GM11168 (cell line): ENCODE measurements at regions not wholly inside any gene's neighbourhood (a gene's known extent, or its start where the extent isn't known, plus 50 kb on each side); places are given as distances from the start of the nearest gene placed in this dataset.

Experiments
- in situ Hi-C: fragments of 300-500 bp; cut with MboI; formaldehyde crosslinking; loops from one replicate; pipeline ENCODE4 v1.12.0; 2022; ENCODE audit warnings: low sequenced_read_pairs; ENCODE audit not compliant: unreplicated experiment

DNA sequence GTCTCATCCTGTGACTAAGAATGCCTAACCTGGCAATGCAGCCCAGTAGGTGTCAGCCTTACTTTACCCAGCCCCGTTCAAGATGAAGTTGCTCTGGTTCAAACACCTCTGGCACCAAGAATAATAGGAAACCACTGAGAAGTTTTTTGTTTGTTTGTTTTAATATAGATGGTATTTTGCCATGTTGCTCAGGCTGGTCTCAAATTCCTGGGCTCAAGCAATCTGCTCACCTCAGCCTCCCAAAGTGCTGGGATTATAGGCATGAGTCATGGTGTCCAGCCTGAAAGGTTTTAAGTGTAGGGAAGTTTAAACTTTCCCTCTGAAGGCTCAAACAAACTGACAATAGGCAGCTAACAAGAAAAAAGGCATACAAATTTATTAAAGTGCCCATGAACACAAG lies 51.2 kb upstream of the ABCC4 start:
- in situ Hi-C loops: no loop called here

DNA sequence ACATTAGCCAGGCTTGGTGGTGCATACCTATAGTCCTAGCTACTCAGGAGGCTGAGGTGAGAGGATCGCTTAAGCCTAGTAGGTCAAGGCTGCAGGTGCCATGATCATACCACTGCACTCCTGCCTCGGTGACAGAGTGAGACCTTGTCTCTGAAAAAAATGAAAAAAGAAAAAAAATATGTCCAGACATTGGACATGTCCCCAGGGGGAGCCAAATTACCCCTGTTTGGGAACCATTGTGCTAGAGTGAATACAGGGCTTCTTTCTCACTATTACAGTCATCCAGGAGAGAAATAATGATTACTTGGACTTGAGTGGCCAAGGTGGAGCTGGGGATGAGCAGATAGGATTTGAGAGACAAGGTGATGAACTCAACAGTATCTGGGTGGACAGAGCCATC lies 52.9 kb upstream of the ABCC4 start:
- in situ Hi-C loops: no loop called here

DNA sequence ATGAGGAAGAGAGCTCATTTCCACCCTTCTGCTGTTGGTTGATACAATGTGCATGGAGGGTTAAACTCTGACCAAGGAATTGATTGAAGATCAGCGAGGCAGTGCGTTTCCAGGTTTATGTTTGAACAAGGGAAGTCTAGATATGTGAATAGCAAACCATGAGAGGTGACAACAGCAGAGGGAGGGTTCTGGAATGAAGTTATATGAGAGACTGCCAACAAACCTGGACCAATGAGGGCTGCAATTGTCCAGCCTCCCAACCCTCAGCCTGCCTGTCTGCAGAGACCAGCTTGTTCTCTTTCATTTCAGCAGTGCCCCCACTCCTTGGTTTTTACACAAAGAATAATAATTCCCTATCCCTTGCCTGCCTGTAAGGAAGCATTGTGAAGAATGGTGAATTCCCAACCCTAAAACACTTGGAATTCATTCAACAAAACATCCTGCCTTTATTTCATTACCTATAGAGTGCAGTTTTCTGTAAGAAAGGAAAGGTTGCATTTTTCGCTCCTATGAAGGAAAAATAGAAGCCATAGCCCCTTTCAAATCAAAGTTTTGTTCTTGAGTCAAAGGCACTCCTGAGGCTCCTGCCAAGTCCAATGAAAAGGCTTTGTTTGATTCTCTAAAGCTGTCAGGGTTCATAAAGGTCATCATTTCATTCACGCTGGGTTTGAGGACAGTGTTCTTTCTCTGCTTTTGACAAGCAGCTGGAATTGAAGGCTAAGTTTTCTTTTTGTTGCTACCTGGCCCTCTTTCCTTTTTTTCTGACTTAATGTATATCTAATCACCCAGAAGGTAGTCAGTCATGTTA lies 53.6 kb upstream of the ABCC4 start:
- in situ Hi-C loops: no loop called here

DNA sequence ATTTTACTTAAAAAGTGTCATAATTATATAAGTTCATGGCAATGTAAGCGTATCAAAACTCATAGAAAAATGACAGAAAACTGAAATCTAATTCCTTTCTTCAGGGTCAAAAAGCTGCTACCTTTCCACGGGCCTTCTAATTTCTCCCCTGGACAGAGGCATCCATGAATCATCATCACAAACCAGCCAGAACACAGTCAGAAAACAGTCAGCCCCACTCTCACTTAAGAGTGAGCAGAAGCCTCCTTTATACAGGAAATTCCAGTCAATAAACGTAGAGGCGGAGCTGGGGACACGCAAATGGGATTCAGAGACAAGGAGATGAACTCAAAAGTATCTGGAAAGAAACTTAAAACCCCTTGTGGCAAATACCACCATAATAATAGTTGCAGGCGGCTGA lies 54.2 kb upstream of the ABCC4 start:
- in situ Hi-C loops: no loop called here

DNA sequence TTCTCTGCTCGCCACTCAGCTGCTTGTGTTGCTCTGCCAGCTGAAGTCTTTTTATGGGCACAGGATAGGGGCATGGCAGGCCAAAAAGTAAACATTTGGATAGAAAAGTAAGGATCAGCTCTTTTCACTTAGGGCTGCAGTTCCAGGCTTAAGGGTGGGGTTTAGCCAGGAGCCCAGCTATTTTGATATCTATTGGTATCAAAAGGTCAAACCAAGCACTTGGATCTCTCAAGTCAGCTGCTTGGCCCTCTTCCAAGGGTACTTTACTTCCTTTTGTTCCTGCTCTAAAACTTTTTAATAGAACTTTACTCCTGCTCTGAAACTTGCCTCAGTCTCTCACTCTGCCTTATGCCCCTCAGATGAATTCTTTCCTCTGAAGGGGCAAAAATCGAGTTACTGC lies 55.7 kb upstream of the ABCC4 start:
- in situ Hi-C loops: no loop called here

DNA sequence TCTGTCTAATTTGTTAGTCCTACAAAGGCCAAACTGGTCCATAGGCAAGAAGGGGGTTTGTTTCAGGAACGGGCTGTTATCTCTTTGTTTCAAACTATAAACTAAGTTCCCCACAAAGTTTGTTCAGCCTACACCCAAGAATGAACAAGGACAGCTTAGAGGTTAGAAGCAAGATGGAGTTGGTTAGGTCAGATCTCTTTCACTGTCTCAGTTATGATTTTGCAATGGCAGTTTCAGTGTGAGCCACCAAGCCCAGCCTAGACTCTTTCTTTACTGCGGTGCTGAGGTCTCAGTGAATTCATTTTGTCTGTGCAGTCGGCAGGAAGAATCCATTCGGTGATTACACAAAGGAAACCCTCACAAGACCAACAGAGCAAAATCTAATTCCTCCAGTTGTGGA lies 56.6 kb upstream of the ABCC4 start:
- in situ Hi-C loops: no loop called here

DNA sequence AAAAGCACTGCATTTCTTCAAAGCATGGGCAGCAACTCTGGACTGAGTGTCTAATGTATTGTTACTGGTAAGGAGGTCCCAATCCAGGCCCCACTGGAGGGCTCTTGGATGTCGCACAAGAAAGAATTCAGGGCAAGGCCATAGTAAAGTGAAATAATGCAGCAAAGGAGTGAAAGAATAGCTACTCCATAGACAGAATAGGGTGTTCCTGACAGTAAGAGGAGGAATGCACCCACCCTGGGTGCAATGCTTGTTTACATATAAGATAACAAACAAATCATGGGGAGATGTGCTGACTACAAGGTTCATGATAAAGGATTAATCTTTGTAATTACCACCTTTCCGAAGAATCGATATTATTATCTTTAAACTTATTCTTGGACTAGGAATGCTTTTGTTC lies 58.8 kb upstream of the ABCC4 start:
- in situ Hi-C loops: no loop called here

DNA sequence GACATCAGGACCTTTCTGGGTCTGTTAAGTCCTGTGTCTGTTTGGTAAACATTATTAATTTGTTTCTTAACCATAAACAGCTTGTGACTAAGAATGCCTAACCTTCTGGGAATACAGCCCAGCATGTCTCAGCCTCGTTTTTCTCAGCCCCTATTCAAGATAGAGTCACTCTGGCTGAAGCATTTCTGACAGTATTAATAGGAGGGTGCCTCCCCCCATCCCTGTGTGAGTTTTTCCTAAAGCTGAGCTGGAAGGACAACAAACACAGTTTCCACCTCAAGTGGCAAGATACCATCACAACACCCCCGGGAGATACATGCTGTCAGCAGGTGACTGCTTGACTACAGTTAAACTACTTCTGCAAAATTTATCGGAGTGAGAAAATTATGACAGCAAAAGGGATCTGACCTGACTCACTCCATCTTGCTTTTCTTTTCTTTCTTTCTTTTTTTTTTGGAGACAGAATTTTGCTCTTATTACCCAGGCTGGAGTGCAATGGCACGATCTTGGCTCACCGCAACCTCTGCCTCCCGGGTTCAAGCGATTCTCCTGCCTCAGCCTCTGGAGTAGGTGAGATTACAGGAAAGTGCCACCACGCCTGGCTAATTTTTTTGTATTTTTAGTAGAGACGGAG lies 59.3 kb upstream of the ABCC4 start:
- in situ Hi-C loops: no loop called here

DNA sequence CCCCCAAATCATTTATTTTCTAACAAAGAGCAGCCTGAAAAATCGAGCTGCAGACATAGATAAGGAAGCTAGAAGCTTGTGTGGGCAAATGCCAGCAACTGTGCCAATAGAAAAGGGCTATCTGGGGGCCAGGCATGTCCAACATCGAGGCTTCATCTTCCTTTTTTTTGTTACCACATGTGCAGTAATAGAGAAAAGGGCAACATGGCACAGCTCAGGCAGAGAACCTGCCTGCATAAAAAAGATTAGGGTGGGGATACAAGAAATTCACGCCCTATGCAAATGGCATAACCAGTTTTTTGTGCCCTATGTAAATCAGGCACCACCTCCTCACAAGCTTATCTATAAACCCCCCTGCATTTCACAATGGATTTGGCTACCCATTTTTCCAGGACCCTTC lies 60.4 kb upstream of the ABCC4 start:
- in situ Hi-C loops: no loop called here

DNA sequence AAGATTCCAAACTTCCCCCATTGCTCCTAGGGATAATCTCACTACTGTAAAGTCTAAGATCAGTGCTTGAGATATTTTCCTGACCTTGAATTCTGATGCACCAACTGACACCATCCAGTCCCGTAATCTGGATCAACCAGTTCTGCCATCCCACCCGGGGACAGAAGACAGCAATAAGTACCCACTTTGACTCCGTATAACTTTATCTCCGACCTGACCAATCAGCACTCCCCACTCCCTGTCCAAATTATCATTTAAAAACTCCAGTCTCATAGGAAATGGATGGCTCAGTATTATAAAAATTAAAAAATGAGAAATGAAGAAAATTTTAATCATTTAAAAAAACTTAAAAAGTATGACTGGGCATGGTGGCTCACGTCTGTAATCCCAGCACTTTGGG lies 61.4 kb upstream of the ABCC4 start:
- in situ Hi-C loops: no loop called here

DNA sequence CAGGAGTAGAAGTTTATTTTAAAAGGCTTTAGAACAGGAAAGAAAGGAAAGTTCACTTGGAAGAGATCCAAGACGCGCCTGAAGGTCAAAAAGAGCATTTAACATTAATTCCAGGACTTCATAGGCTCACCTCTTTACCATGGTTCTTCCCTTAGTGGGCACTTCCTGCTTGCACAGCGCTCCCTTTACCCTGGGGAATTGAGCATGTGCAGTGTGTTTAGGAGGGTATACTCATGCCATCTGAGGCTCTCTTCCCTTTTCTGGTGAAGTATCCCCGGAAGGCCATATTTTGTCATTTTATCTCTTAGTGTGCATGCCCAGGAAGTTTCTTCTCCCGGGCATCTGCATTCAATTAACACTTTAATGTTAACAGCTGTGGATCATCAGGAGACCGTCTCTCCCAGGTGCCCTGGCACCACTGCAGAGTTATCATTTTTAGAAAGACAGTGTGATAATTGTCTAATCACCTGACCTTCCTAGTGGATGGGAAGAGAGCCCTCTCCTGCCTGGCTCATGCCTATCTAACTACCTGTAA lies 66.1 kb upstream of the ABCC4 start:
- in situ Hi-C loops: no loop called here

DNA sequence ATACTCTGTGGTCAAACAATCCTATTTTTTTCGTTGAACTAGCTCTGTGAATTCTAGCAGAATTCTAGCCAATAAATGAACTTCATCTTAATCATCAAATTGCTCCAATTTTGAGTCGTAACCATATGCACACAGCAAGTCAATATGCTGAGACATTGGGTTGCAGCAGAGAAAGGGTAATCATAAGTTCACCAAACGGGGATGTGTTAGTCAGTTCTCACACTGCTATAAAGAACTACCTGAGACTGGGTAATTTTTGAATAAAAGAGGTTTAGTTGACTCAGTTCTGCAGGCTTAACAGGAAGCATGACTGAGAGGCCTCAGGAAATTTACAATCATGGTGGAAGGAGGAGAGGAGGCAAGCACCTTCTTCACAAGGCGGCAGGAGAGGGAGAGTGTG lies 67.7 kb upstream of the ABCC4 start:
- in situ Hi-C loops: no loop called here

DNA sequence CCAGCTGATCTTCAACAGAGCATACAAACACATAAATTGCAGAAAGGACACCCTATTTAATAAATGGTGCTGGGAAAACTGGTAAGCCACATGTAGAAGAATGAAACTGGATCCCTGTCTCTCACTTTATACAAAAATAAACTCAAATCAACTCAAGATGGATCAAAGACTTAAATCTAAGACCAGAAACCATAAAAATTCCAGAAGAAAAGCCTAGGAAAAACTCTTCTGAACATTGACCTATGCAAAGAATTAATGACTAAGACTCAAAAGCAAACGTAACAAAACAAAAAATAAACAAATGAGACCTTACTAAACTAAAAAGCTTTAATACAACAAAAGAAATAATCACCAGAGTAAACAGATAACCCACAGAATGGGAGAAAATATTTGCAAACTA lies 74.5 kb upstream of the ABCC4 start:
- in situ Hi-C loops: no loop called here

DNA sequence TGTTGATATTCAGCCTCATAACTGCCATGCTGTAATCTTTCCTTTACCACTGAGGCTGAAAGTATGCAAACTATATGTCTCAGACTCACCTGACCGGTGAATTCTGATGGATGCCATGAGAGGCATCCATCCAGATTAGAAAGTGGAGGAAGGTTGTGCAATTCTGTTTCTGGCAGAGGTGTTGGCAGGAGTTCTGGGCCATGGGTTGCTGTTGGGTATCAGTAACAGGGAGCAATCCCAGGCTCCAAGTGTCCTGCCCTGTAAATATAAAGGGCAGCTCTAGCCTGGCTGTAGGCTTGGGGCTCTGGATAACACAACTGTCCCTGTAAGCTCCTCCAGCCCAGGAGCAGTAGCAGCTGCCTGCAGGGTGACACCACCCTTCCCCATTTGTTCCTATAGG lies 77.4 kb upstream of the ABCC4 start:
- in situ Hi-C loops: no loop called here

DNA sequence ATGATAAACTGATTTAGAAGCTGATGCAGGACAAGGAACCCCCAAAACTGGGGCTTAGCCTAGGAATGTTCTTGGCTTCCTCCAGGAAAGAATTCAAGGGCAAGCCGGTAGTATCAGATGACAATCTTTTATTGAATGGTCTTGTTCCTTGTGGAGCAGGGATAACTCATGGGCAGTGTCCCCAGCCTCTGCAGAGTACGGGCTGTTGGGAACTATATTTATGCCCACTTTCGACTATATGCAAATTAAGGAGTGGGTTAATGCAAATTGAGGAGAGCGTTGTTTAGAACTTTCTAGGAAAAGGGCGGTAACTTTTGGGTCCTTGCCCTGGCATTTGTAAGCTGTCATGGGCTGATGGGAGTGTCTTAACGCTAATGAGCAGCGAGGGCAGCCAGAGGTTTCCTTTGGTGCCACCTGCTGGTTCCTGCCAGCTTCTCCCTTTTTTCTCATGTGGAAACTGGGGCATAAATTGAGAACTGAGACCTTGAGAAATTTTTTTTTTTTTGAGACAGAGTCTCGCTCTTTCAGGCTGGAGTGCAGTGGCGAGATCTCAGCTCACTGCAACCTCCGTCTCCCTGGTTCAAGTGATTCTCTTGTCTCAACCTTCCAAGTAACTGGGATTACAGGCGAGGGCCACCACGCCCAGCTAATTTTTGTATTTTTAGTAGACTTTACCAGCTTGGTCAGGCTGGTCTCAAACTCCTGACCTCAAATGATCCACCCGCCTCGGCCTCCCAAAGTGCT lies 79.4 kb upstream of the ABCC4 start:
- in situ Hi-C loops: no loop called here

DNA sequence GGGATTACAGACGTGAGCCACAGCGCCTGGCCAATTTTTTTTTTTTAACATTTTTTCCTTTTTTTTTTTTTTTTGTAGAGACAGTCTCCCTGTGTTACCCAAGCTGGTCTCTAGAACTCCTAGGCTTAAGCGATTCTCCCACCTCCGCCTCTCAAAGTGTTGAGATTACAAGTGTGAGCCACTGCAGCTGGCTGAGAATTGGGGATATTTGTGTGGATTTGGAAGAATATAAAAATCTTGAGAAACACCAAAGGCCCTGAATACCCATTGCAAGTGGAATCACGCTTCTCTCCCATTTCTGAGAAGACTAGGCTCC lies 79.9 kb upstream of the ABCC4 start:
- in situ Hi-C loops: no loop called here

DNA sequence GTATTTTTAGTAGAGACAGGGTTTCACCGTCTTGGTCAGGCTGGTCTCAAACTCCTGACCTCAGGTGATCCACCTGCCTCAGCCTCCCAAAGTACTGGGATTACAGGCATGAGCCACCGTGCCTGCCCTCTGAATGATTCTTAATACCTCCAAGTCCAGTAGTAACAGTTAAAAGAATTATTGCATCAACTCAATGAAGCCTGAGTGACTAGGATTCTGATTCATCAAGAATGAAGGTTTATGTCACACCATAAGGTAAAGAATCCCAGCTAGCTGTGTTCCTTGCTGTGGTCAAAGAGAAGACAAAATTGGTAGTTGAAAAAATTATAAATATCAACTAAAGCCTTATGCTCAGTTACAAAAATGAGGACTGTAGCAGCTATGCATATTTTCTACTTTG lies 81.2 kb upstream of the ABCC4 start:
- in situ Hi-C loops: no loop called here

DNA sequence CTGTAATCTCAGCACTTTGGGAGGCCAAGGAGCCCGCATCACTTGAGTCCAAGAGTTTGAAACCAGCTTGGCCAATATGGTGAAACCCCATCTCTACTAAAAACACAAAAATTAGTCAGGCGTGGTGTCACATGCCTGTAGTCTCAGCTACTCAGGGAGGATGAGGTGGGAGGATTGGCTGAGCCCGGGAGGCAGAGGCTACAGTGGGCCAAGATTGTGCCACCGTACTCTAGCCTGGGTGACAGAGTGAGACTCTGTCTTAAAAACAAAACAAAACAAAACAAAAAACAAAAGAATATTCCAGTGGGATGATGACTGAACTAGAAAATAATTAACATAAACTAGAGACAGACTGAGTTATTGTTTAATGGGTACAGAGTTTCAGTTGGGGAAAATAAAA lies 81.7 kb upstream of the ABCC4 start:
- in situ Hi-C loops: no loop called here

DNA sequence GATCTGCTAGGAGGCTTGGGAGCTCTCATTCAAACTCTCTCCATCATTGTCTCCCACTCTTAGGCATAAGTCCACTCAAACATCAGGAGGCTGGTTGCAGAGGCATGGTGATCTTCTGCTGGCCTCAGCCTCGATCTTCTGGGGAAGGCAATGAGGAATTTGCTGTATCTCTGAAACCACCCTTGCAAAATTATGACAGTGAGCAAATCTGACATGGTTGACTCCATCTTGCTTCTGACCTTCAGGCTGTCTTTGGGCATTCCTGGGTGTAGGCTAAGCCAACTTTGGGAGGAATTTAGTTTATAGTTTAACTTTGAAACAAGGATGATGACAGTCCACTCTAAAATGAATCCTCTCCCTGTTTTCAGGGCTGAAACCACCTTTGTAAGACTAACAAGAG lies 84.1 kb upstream of the ABCC4 start:
- in situ Hi-C loops: no loop called here

DNA sequence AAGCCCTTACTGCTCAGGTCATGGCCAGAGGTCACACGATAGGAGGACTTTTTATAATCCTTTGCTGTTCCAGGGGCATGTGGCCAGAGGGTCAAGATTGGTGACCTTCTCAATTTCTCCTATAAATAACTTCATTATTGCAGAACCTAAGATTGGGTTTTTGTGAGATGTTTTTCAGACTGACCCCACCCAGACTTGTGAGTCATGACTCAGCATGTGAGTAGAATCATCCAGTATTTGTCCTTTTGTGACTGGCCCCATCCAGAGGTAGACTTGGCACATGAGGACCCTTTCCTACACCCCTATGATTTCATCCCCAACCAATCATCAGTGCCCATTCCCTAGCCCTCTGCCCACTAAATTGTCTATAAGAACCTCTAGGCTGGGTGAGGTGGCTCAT lies 84.5 kb upstream of the ABCC4 start:
- in situ Hi-C loops: no loop called here

DNA sequence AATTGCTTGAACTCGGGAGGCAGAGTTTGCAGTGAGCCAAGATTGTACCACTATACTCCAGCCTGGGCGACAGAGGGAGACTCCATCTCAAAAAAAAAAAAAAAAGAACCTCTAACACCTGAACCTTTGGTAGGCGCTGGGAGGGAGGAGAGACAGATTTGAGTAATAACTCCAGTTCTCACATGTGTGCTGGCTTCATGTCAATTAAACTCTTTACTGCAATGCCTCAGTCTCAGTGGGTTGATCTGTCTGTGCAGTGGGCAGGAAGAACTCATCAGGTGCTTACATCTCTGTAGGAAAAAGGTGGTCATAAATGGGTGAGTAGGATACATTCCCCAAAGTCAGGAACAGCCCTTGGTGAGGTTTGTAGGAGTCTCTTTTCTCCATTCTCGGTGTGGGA lies 85.1 kb upstream of the ABCC4 start:
- in situ Hi-C loops: no loop called here
